ENCODE measurements at regions not wholly inside any gene's neighbourhood (a gene's known extent, or its start where the extent isn't known, plus 50 kb on each side); places are given as distances from the start of the nearest gene placed in this dataset.

- TF ChIP-seq ZBTB39 (CRISPR knock-in tag; IDR thresholded peaks at IDR 0.05) = no peak
- no peak for TF ChIP-seq DZIP1 (CRISPR knock-in tag; IDR thresholded peaks at IDR 0.05)
- 0 out of 2 replicates have a peak, but pooled peaks have one; percentile 11 for TF ChIP-seq ZBTB2 (CRISPR knock-in tag; IDR thresholded peaks at IDR 0.05; ENCODE audit: low read depth)
- TF ChIP-seq ZNF383 (CRISPR knock-in tag; IDR thresholded peaks at IDR 0.05; ENCODE audit: borderline replicate concordance) = no peak
- TF ChIP-seq TFAP4 (IDR thresholded peaks at IDR 0.05; ENCODE audit: borderline replicate concordance, low read depth) = peak; percentile 99
- no peak; the same call in 1 of the 2 replicates for TF ChIP-seq SIN3B (IDR thresholded peaks at IDR 0.05; ENCODE audit: low read length)
- no peak for TF ChIP-seq PREB (CRISPR knock-in tag; IDR thresholded peaks at IDR 0.05)
- TF ChIP-seq TCF7 (IDR thresholded peaks at IDR 0.05; ENCODE audit: low read depth) = peak; percentile 96
- no peak; the same call in 1 of the 2 replicates for TF ChIP-seq ZNF460 (CRISPR knock-in tag; IDR thresholded peaks at IDR 0.05; ENCODE audit: borderline replicate concordance)
- no peak for TF ChIP-seq PLSCR1 (CRISPR knock-in tag; IDR thresholded peaks at IDR 0.05; ENCODE audit: borderline replicate concordance)
- peak; percentile 85; the same call in 1 of the 2 replicates for TF ChIP-seq ZNF280D (CRISPR knock-in tag; IDR thresholded peaks at IDR 0.05)
- no peak for TF ChIP-seq SOX6 (IDR thresholded peaks at IDR 0.05)
- TF ChIP-seq SOX6 (CRISPR knock-in tag; IDR thresholded peaks at IDR 0.05) = peak; percentile 90
- TF ChIP-seq ZNF224 (CRISPR knock-in tag; IDR thresholded peaks at IDR 0.05) = peak; percentile 59; the same call in 1 of the 2 replicates
- peak; percentile 82; the same call in 1 of the 2 replicates for TF ChIP-seq CHD4 (IDR thresholded peaks at IDR 0.05; ENCODE audit: borderline replicate concordance, low read length)
- peak; percentile 97 for TF ChIP-seq HNF4G (IDR thresholded peaks at IDR 0.05; ENCODE audit: borderline replicate concordance, low read depth, low read length)
- TF ChIP-seq HNF4G (CRISPR knock-in tag; IDR thresholded peaks at IDR 0.05; ENCODE audit: borderline replicate concordance, low read depth) = peak; percentile 94
Observed at GRCh38 chr14:101289230-101289690, 272.0 kb upstream of the DIO3 start (continued).
